ENCODE measurements at regions not wholly inside any gene's neighbourhood (a gene's known extent, or its start where the extent isn't known, plus 50 kb on each side); places are given as distances from the start of the nearest gene placed in this dataset.
A peak's percentile ranks its signal among the peaks of the same experiment; 100 is the strongest.

DNA sequence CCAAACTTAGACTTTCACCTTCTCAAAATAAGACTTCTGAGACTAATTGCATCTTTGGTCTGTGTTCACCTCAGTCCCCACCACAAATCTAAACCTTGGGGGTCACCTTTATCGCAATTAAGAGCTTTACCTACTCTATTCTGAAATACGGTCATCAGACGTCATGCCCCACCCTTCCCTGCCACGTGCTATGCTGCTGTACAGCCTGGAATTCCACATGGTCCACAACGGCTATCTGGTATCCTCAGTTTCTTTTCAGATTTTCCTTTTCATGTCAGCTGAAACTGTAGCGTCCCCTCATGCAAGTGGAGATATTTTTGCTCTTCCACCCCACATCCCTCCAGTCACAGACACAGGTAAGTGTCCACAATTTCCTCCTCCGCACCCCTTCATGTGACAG lies 511.1 kb downstream of the DIRAS2 start:
- no peak for DNase-seq
- no peaks in the 10 kb centered on the region for H3K27me3 ChIP-seq

DNA sequence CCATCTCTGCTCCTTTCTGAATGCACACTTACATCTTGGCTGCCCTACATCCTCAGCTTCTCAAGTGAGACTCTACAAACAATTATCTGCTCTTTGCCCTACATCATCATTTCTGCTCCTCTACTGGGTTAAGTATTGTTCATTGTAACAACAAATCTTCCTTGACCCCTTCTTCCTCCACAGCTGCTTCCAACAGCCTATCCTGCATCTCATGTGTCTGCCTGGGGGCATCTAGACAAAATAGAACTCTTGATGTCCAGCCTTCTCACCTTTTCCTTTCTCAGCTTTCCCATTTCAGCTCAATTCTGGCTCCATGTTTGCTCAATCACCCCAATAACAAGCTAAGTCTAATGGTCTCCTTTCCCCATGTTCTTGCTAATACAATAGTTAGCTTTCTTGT lies 509.8 kb downstream of the DIRAS2 start:
- intact Hi-C loops (cut with DNase I; ENCODE audit: low total_unique reads), result no loop called here
- Histone ChIP-seq H3K27ac (no peak overlapping the region), H3K4me3 (no peak overlapping the region), H3K27me3 (no peaks in the 10 kb centered on the region), H3K4me1 (no peaks in the 10 kb centered on the region), H3K9me3 (no peaks in the 10 kb centered on the region), H3K36me3 (no peaks in the 10 kb centered on the region)
- DNase-seq, result no peak
- TF ChIP-seq CTCF (IDR thresholded peaks at IDR 0.05) (no peak), POLR2A (IDR thresholded peaks at IDR 0.05) (no peak)

More for the DNA sequence above, 511.1 kb downstream of the DIRAS2 start:
- H3K4me3 ChIP-seq, result no peak overlapping the region
- no peaks in the 10 kb centered on the region for H3K36me3 ChIP-seq
- H3K9me3 ChIP-seq, result no peaks in the 10 kb centered on the region
- no peak overlapping the region for H3K27ac ChIP-seq
- TF ChIP-seq CTCF (IDR thresholded peaks at IDR 0.05), result no peak
- intact Hi-C loops (cut with DNase I; ENCODE audit: low total_unique reads), result no loop called here
- no peaks in the 10 kb centered on the region for H3K4me1 ChIP-seq

GRCh38 chr9:90137801-90138200 lies 504.8 kb downstream of the DIRAS2 start:
- intact Hi-C loops (cut with DNase I; ENCODE audit: low total_unique reads), result no loop called here
- TF ChIP-seq POLR2A (IDR thresholded peaks at IDR 0.05), result no peak
- no peak for TF ChIP-seq CTCF (IDR thresholded peaks at IDR 0.05)
- no peaks in the 10 kb centered on the region for H3K9me3 ChIP-seq

GRCh38 chr9:90140131-90140818 lies 502.3 kb downstream of the DIRAS2 start:
- TF ChIP-seq CTCF (IDR thresholded peaks at IDR 0.05) (no peak), POLR2A (IDR thresholded peaks at IDR 0.05) (no peak)
- Histone ChIP-seq H3K27ac (no peak overlapping the region), H3K4me3 (no peak overlapping the region), H3K9me3 (no peaks in the 10 kb centered on the region), H3K4me1 (no peaks in the 10 kb centered on the region), H3K27me3 (no peaks in the 10 kb centered on the region), H3K36me3 (no peaks in the 10 kb centered on the region)
- intact Hi-C loops (cut with DNase I; ENCODE audit: low total_unique reads), result no loop called here
- DNase-seq, result no peak

More at GRCh38 chr9:90137801-90138200, 504.8 kb downstream of the DIRAS2 start:
- Histone ChIP-seq H3K4me3 (no peak overlapping the region), H3K4me1 (no peaks in the 10 kb centered on the region), H3K36me3 (no peaks in the 10 kb centered on the region), H3K27me3 (no peaks in the 10 kb centered on the region), H3K27ac (no peak overlapping the region)
- DNase-seq, result no peak

DNA sequence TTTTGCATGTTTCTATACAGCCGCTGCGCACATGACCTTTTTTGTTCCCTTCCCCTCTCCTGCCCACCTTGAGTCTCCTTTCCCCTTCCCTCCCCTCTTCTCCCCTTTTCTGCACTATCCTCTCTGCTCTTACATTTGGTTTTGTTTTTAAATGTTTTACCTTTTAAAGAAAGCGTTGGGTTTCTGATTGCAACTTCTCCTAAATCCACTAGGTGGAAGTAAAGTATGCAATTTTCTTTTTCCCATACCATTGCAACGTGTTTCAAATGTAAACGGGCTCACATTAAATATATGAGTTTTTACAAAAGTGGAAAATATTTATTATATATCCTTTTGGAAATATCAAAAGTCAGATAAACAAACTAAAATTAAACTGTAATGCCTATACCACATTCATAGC lies 500.9 kb downstream of the DIRAS2 start:
- Histone ChIP-seq H3K27me3 (peaks cover 0 to 8% of the 10 kb centered on the region in 2 donors), H3K27ac (no peak overlapping the region), H3K9me3 (no peaks in the 10 kb centered on the region), H3K36me3 (no peaks in the 10 kb centered on the region), H3K4me3 (no peak overlapping the region), H3K4me1 (no peaks in the 10 kb centered on the region)
- DNase-seq, result no peak
- intact Hi-C loops (cut with DNase I; ENCODE audit: low total_unique reads), result no loop called here
- TF ChIP-seq POLR2A (IDR thresholded peaks at IDR 0.05) (no peak), CTCF (IDR thresholded peaks at IDR 0.05) (peak; percentile 31 to 43 (median 35))
